GM21423 (cell line): ENCODE measurements at regions not wholly inside any gene's neighbourhood (a gene's known extent, or its start where the extent isn't known, plus 50 kb on each side); places are given as distances from the start of the nearest gene placed in this dataset.
"Not testable (repeated sequence)": the region's sequence is repeated elsewhere in the genome, so short reads cannot be mapped to it uniquely, and the experiment has no call there.

Source experiments
- ATAC-seq: cut with Tn5 transposase; IDR thresholded peaks from one replicate; pipeline ENCODE4 v1.9.1; 2021; ENCODE audit warnings: mild to moderate bottlenecking, moderate library complexity; ENCODE audit not compliant: unreplicated experiment

- ATAC-seq, result not testable (repeated sequence)
These were observed 1062.6 kb downstream of the TDRD15 start for GRCh38 chr2:22186261-22186828.

GRCh38 chr2:22189893-22190480 is 1066.2 kb downstream of the TDRD15 start:
- ATAC-seq, result no peak

- ATAC-seq, result no peak
These were observed 1070.5 kb downstream of the TDRD15 start for GRCh38 chr2:22194218-22194617.

- ATAC-seq, result no peak
These were observed 1073.0 kb downstream of the TDRD15 start for GRCh38 chr2:22196806-22197205.

- no peak for ATAC-seq
These were observed 1074.9 kb downstream of the TDRD15 start for GRCh38 chr2:22198381-22199283.

- ATAC-seq, result no peak
These were observed 1076.2 kb downstream of the TDRD15 start for GRCh38 chr2:22199994-22200393.

GRCh38 chr2:22209545-22209944 is 1085.8 kb downstream of the TDRD15 start:
- no peak for ATAC-seq

GRCh38 chr2:22213237-22213636 is 1089.5 kb downstream of the TDRD15 start:
- no peak for ATAC-seq

GRCh38 chr2:22215517-22215916 is 1091.7 kb downstream of the TDRD15 start:
- no peak for ATAC-seq

- no peak for ATAC-seq
These were observed 1094.1 kb downstream of the TDRD15 start for GRCh38 chr2:22217881-22218280.

GRCh38 chr2:22221006-22221405 is 1097.2 kb downstream of the TDRD15 start:
- ATAC-seq, result no peak

- no peak for ATAC-seq
These were observed 1115.2 kb downstream of the TDRD15 start for GRCh38 chr2:22238967-22239366.

GRCh38 chr2:22247466-22247865 is 1123.7 kb downstream of the TDRD15 start:
- ATAC-seq, result no peak

GRCh38 chr2:22248851-22249250 is 1125.1 kb downstream of the TDRD15 start:
- ATAC-seq, result no peak

- ATAC-seq, result no peak
These were observed 1129.4 kb downstream of the TDRD15 start for GRCh38 chr2:22253171-22253570.

- ATAC-seq, result no peak
These were observed 1123.8 kb upstream of the KLHL29 start for GRCh38 chr2:22261165-22261564.

- ATAC-seq, result no peak
These were observed 1114.6 kb upstream of the KLHL29 start for GRCh38 chr2:22270341-22270740.

- no peak for ATAC-seq
These were observed 1111.1 kb upstream of the KLHL29 start for GRCh38 chr2:22273853-22274252.

GRCh38 chr2:22274661-22275060 is 1110.3 kb upstream of the KLHL29 start:
- ATAC-seq, result no peak

- no peak for ATAC-seq
These were observed 1108.3 kb upstream of the KLHL29 start for GRCh38 chr2:22276696-22277095.

- no peak for ATAC-seq
These were observed 1105.4 kb upstream of the KLHL29 start for GRCh38 chr2:22279541-22279940.

GRCh38 chr2:22281033-22281432 is 1103.9 kb upstream of the KLHL29 start:
- no peak for ATAC-seq
